ENCODE measurements at regions not wholly inside any gene's neighbourhood (a gene's known extent, or its start where the extent isn't known, plus 50 kb on each side); places are given as distances from the start of the nearest gene placed in this dataset.
"Not testable (repeated sequence)": the region's sequence is repeated elsewhere in the genome, so short reads cannot be mapped to it uniquely, and the experiment has no call there.

- DNase-seq: no peak
These were observed 139.6 kb upstream of the SMIM31 start for GRCh38 chr4:164614329-164614728.

- DNase-seq: no peak
These were observed 138.9 kb upstream of the SMIM31 start for GRCh38 chr4:164614999-164615398.

GRCh38 chr4:164615964-164616363, 138.0 kb upstream of the SMIM31 start:
- DNase-seq: no peak

GRCh38 chr4:164616961-164617360, 137.0 kb upstream of the SMIM31 start:
- no peak for DNase-seq

- no peak for DNase-seq
These were observed 136.5 kb upstream of the SMIM31 start for GRCh38 chr4:164617426-164617825.

GRCh38 chr4:164617911-164618310, 136.0 kb upstream of the SMIM31 start:
- DNase-seq: no peak

- no peak for DNase-seq
These were observed 131.9 kb upstream of the SMIM31 start for GRCh38 chr4:164621886-164622521.

GRCh38 chr4:164623099-164623498, 130.8 kb upstream of the SMIM31 start:
- no peak for DNase-seq

GRCh38 chr4:164639001-164639400, 114.9 kb upstream of the SMIM31 start:
- DNase-seq: no peak

GRCh38 chr4:164648151-164648848, 105.6 kb upstream of the SMIM31 start:
- DNase-seq: no peak

GRCh38 chr4:164648849-164649212, 105.1 kb upstream of the SMIM31 start:
- DNase-seq: no peak

- no peak for DNase-seq
These were observed 94.2 kb upstream of the SMIM31 start for GRCh38 chr4:164659765-164660164.

GRCh38 chr4:164676152-164676551, 77.8 kb upstream of the SMIM31 start:
- not testable (repeated sequence) for DNase-seq

GRCh38 chr4:164683040-164683439, 70.9 kb upstream of the SMIM31 start:
- no peak for DNase-seq

- no peak for DNase-seq
These were observed 58.3 kb upstream of the SMIM31 start for GRCh38 chr4:164695650-164696049.

- DNase-seq: peak; percentile 2 to 5 (median 2)
These were observed 53.5 kb upstream of the SMIM31 start for GRCh38 chr4:164700471-164700870.

GRCh38 chr4:164701665-164702064, 52.3 kb upstream of the SMIM31 start:
- no peak for DNase-seq

All from suppressor macrophage (primary cell).